Gastroesophageal sphincter (tissue), 3 donors: ENCODE measurements at regions not wholly inside any gene's neighbourhood (a gene's known extent, or its start where the extent isn't known, plus 50 kb on each side); places are given as distances from the start of the nearest gene placed in this dataset.

Experiments used
- CTCF ChIP-seq, 4 experiments: fragments of 200-600 bp in 2 of 4; fragments of 450-650 bp in 2 of 4; sonication (generic) in 1 of 4; IDR thresholded peaks; one replicate each; pipeline ENCODE4 v1.5.1; 2017 to 2019; ENCODE audit warnings: antibody characterized with exemption in 4 of 4, mild to moderate bottlenecking in 2 of 4, moderate library complexity in 2 of 4
- POLR2A ChIP-seq, 2 donors: fragments of 450-650 bp; IDR thresholded peaks; one replicate each; pipeline ENCODE4 v1.6.1; 2017; ENCODE audit warnings: antibody characterized with exemption in 2 of 2, mild to moderate bottlenecking in 2 of 2, moderate library complexity in 1 of 2
- POLR2AphosphoS5 ChIP-seq: sonication (generic); formaldehyde crosslinking; IDR thresholded peaks from one replicate; pipeline ENCODE4 v1.6.1; 2017; ENCODE audit warnings: antibody characterized with exemption

GRCh38 chr5:66542711-66543110 lies 53.5 kb upstream of the MAST4 start:
- TF ChIP-seq CTCF (IDR thresholded peaks at IDR 0.05): no peak
- no peak for TF ChIP-seq POLR2AphosphoS5
- TF ChIP-seq POLR2A (IDR thresholded peaks at IDR 0.05): no peak
